ENCODE measurements at regions not wholly inside any gene's neighbourhood (a gene's known extent, or its start where the extent isn't known, plus 50 kb on each side); places are given as distances from the start of the nearest gene placed in this dataset.

GRCh38 chr16:50916040-50916439 lies 174.2 kb downstream of the CYLD start:
- Mint-ChIP-seq H3K9me3 (ENCODE audit: low read depth) (no peaks in the 10 kb centered on the region), H3K27ac (no peak overlapping the region), H3K4me3 (no peak overlapping the region), H3K36me3 (no peaks in the 10 kb centered on the region), H3K27me3 (peaks cover 10% of the 10 kb centered on the region), H3K4me1 (ENCODE audit: low read depth) (no peaks in the 10 kb centered on the region)

- Mint-ChIP-seq H3K36me3 (no peaks in the 10 kb centered on the region), H3K9me3 (ENCODE audit: low read depth) (no peaks in the 10 kb centered on the region), H3K4me3 (no peak overlapping the region), H3K4me1 (ENCODE audit: low read depth) (no peaks in the 10 kb centered on the region), H3K27me3 (peaks cover 11% of the 10 kb centered on the region), H3K27ac (no peak overlapping the region)
Observed at GRCh38 chr16:50915120-50915519, 173.2 kb downstream of the CYLD start.

- Mint-ChIP-seq H3K27me3 (peaks cover 11% of the 10 kb centered on the region), H3K4me1 (ENCODE audit: low read depth) (no peaks in the 10 kb centered on the region), H3K36me3 (no peaks in the 10 kb centered on the region), H3K4me3 (no peak overlapping the region), H3K27ac (no peak overlapping the region), H3K9me3 (ENCODE audit: low read depth) (no peaks in the 10 kb centered on the region)
Observed at GRCh38 chr16:50910736-50911100, 168.8 kb downstream of the CYLD start.

DNA sequence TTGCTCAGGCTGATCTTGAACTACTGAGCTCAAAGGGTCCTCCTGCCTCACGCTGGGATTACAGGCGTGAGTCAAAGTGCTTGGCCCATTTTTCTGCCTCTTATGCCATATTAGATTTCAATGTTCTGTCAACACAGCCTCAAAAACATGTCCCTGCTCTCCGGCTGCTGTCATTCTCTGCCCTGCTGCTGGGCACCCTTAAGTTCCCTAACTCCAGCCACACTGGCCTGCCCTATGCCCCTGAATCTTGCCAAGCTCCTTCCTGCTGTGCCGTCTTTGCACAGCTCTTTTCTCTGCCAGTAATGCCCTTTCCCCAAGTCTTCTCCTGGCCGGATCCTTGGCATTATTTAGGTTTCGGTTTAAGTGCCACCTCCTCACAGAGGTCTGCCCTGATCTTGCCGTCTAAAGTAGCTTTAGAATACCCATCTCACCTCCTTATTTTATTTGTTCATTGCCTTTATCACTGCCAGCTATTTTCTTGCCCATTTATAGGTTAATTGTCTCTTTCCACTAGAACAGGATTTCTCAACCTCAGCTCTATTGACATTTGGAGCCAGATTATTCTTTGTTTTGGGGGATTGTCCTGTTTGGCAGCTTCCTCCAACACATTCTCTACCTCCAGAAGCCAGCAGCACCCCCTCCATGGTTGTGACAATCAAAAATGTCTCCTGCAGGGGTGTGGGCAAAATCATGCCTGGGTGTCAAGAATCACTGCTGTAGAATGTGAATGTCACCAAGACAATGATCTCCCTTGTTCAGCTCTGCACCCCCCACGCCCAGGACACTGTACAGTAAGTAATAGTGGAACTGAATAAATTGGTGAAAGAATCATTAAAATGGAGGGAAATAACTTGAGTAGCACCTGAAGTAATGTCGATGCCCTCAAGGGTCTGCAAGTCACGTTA lies 168.2 kb downstream of the CYLD start:
- Mint-ChIP-seq H3K9me3 (ENCODE audit: low read depth) (no peaks in the 10 kb centered on the region), H3K4me3 (no peak overlapping the region), H3K36me3 (no peaks in the 10 kb centered on the region), H3K27ac (no peak overlapping the region), H3K27me3 (peaks cover 11% of the 10 kb centered on the region), H3K4me1 (ENCODE audit: low read depth) (no peaks in the 10 kb centered on the region)

- Mint-ChIP-seq H3K4me3 (no peak overlapping the region), H3K4me1 (ENCODE audit: low read depth) (no peaks in the 10 kb centered on the region), H3K36me3 (no peaks in the 10 kb centered on the region), H3K27me3 (peaks cover 9% of the 10 kb centered on the region), H3K9me3 (ENCODE audit: low read depth) (no peaks in the 10 kb centered on the region), H3K27ac (no peak overlapping the region)
Observed at GRCh38 chr16:50908468-50908867, 166.6 kb downstream of the CYLD start.

DNA sequence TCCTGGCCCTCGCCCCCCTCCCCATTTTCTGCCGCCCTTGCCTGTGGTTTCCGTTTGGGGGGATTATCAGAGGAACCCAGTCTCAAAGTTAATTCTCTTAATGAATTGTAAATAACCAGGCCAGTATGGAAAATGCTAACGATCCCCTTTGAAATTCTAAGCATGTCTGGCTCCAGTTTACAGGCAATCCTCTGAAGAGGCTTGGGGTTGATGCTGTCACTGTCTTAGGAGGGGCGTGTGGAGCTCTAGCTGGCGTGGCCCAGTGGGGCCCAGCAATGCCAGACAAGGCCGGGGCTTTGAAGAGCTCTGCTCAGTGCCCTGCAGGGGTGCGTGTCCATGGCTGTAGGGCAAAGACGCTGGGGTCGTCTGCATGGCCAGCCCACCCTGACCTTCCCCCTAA lies 164.6 kb downstream of the CYLD start:
- H3K36me3 Mint-ChIP-seq, result no peaks in the 10 kb centered on the region
- H3K4me1 Mint-ChIP-seq (ENCODE audit: low read depth), result no peaks in the 10 kb centered on the region
- no peaks in the 10 kb centered on the region for H3K9me3 Mint-ChIP-seq (ENCODE audit: low read depth)
- H3K27me3 Mint-ChIP-seq, result peaks cover 8% of the 10 kb centered on the region
- no peak overlapping the region for H3K27ac Mint-ChIP-seq
- H3K4me3 Mint-ChIP-seq, result no peak overlapping the region

DNA sequence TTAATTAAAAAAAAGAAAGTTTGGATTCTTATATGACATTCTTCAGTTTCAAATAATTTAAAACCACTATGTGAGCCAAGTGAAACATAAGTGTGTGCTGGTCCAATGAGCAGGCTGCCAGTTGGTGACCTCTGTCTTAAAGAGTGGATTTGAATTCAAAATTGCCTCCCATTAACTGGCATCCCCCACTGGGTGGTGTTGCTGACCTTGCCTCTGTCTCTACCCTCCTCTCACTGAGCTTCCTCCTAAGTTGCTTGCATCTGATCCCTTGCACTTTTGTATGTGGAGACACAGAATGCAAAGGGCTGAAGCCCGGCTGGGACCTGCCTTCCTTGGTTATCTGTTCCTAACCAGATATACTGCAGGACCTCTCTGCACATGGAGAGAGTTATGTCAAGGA lies 160.6 kb downstream of the CYLD start:
- H3K4me3 Mint-ChIP-seq, result no peak overlapping the region

GRCh38 chr16:50901062-50901461 lies 159.2 kb downstream of the CYLD start:
- Mint-ChIP-seq H3K27ac (no peak overlapping the region), H3K27me3 (peaks cover 9% of the 10 kb centered on the region), H3K4me1 (ENCODE audit: low read depth) (no peaks in the 10 kb centered on the region), H3K4me3 (no peak overlapping the region), H3K9me3 (ENCODE audit: low read depth) (peaks cover 9% of the 10 kb centered on the region), H3K36me3 (no peaks in the 10 kb centered on the region)

More for the DNA sequence above, 160.6 kb downstream of the CYLD start:
- no peaks in the 10 kb centered on the region for H3K36me3 Mint-ChIP-seq
- no peaks in the 10 kb centered on the region for H3K4me1 Mint-ChIP-seq (ENCODE audit: low read depth)
- H3K27ac Mint-ChIP-seq, result no peak overlapping the region
- H3K9me3 Mint-ChIP-seq (ENCODE audit: low read depth), result no peaks in the 10 kb centered on the region
- H3K27me3 Mint-ChIP-seq, result peaks cover 8% of the 10 kb centered on the region

GRCh38 chr16:50900391-50900942 lies 158.6 kb downstream of the CYLD start:
- peaks cover 12% of the 10 kb centered on the region for H3K27me3 Mint-ChIP-seq
- H3K27ac Mint-ChIP-seq, result no peak overlapping the region
- no peak overlapping the region for H3K4me3 Mint-ChIP-seq
- H3K36me3 Mint-ChIP-seq, result no peaks in the 10 kb centered on the region
- H3K4me1 Mint-ChIP-seq (ENCODE audit: low read depth), result no peaks in the 10 kb centered on the region
- peaks cover 14% of the 10 kb centered on the region for H3K9me3 Mint-ChIP-seq (ENCODE audit: low read depth)

GRCh38 chr16:50899951-50900350 lies 158.1 kb downstream of the CYLD start:
- peaks cover 14% of the 10 kb centered on the region for H3K9me3 Mint-ChIP-seq (ENCODE audit: low read depth)
- no peaks in the 10 kb centered on the region for H3K36me3 Mint-ChIP-seq
- H3K4me3 Mint-ChIP-seq, result no peak overlapping the region
- no peaks in the 10 kb centered on the region for H3K4me1 Mint-ChIP-seq (ENCODE audit: low read depth)
- H3K27ac Mint-ChIP-seq, result no peak overlapping the region
- H3K27me3 Mint-ChIP-seq, result peaks cover 15% of the 10 kb centered on the region

DNA sequence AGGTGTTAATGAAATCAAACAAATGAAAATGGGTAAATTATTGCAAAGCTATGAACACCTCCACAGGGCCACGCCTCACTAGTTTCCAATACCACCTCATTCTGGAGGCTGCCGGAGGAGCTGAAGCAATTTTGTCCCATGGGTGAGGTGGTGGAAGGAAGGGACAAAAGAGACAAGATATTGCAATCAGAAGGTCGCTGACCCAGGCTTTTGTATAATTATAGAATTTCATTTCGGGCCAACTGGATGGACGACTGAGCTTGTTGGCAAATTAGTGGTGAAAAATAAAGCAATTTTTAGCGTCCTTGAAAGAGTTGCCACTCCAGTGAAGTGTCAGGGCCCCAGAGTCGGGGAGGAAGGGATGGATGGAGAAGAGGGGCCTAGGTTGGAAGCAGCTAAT lies 147.9 kb downstream of the CYLD start:
- no peaks in the 10 kb centered on the region for H3K36me3 Mint-ChIP-seq
- no peaks in the 10 kb centered on the region for H3K4me1 Mint-ChIP-seq (ENCODE audit: low read depth)
- H3K4me3 Mint-ChIP-seq, result no peak overlapping the region
- H3K27ac Mint-ChIP-seq, result no peak overlapping the region
- H3K9me3 Mint-ChIP-seq (ENCODE audit: low read depth), result no peaks in the 10 kb centered on the region
- H3K27me3 Mint-ChIP-seq, result peaks cover 14% of the 10 kb centered on the region

DNA sequence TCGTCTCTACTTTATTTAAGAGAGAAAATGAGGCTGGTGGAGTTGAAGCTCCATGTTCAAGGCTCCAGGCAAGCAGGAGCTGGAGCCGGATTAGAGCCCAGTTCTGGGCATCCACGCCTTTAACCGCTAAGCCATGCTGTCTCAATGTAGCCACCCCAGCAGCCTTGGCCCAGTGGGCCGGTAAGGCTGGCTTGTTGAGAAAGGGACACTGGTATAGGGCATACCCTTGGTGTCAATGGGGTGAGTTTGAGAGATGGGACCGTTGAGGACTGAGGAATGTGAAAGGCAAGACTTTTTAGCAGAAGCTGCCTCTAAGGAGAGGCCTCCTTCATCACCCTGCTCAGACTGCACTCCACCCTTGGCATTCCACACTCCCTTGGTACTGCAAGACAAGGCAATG lies 147.4 kb downstream of the CYLD start:
- Mint-ChIP-seq H3K4me3 (no peak overlapping the region), H3K4me1 (ENCODE audit: low read depth) (no peaks in the 10 kb centered on the region), H3K27me3 (peaks cover 13% of the 10 kb centered on the region), H3K36me3 (no peaks in the 10 kb centered on the region), H3K27ac (no peak overlapping the region), H3K9me3 (ENCODE audit: low read depth) (no peaks in the 10 kb centered on the region)

GRCh38 chr16:50888486-50889261 lies 146.8 kb downstream of the CYLD start:
- Mint-ChIP-seq H3K27ac (no peak overlapping the region), H3K4me3 (no peak overlapping the region), H3K36me3 (no peaks in the 10 kb centered on the region), H3K4me1 (ENCODE audit: low read depth) (no peaks in the 10 kb centered on the region), H3K27me3 (peaks cover 11% of the 10 kb centered on the region), H3K9me3 (ENCODE audit: low read depth) (no peaks in the 10 kb centered on the region)

DNA sequence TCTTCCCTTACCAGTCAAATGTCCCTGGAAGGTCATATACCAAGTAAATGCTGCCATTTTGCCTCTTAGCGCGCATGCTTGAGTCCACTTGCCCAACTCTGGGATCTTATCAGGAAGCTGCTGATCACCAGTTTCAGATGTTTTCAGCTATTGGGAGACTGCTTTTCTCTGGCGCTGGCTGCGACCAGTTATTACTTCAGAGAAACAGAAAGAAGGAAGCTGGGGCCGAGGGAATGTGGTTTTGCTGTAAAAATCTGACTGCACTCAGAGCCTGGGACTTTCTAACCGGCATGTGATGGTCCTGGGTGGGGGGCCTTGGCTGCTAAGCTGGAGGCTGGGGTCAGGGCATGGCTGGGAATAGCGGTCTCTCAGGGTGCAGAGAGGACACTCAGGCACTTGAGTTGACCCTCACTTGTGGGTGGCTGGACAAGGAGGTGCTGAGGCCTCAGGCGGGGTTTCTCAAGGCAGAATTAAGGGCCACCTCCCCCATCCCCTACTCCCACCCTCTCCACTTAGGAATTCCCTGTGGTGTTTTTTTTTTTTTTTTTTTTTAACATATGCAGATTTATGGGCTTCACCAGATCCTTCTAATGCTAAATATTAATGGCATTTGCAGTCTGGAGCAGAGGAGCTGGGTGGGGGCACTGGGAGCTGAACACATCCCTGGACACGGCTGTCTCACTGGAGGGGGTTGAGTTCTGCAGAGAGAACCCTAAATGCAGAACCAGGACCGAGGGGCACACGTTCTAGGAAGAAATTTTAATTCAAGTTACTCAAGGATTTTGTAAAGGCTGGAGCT lies 145.8 kb downstream of the CYLD start:
- Mint-ChIP-seq H3K4me1 (ENCODE audit: low read depth) (no peaks in the 10 kb centered on the region), H3K27ac (no peak overlapping the region), H3K36me3 (no peaks in the 10 kb centered on the region), H3K4me3 (no peak overlapping the region), H3K27me3 (peaks cover 9% of the 10 kb centered on the region), H3K9me3 (ENCODE audit: low read depth) (no peaks in the 10 kb centered on the region)

All from activated naive CD8-positive, alpha-beta T cell (primary cell).